ENCODE measurements at regions not wholly inside any gene's neighbourhood (a gene's known extent, or its start where the extent isn't known, plus 50 kb on each side); places are given as distances from the start of the nearest gene placed in this dataset.
"Not testable (repeated sequence)": the region's sequence is repeated elsewhere in the genome, so short reads cannot be mapped to it uniquely, and the experiment has no call there.

DNA sequence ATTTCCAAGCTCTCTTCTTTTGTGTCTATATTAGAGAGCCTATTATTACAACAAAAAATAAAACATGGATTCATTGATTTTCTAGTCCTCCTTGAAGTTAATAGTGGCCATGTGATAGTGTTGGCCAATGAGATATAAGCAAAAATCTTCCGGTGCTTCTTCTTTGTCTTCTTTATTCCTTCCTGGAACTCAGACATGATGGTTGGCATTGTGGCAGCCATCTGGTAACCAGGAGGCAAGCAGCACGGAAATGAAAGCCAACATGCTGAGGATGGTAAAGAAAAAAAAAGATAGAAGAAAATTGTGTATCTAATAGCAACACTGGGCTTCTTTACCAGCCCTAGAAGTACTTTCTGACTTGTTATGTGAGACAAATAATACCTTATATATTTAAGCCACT, 50.8 kb upstream of the SEL1L start:
- CTCF ChIA-PET: no interaction called here
- POLR2A ChIA-PET: no interaction called here

DNA sequence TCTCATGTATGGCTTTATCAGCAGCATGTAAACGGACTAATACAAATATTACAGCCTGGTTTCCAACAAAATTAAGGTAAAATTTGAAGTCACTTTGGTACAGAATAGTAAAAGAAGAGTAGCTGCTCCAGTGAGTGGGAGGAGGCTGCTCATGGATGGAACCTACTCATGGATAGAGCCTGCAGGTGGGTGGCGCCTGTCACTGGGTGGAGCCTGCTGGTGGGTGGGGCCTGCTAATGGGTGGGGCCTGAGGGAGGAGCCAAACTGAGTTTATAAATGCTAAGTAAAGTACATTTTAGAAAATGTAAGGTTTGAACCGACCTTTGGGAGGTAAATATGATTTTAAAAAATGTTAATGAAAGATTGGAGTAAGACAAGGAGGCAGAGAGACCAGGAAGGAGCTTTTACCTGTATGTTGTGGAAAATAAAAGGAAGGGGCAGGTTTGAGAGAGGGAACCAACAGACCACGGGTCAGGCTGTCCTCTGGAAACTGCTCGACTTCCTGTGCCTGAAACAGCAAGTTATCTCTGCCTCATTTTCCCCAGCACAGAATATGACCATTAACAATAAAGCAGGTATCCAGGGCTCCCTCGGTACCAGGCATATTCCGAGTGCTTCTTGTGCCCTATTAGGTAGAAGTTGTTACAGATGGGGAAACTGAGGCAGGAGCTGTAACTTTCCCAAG, 55.9 kb upstream of the SEL1L start:
- CTCF ChIA-PET: no interaction called here
- POLR2A ChIA-PET: no interaction called here

DNA sequence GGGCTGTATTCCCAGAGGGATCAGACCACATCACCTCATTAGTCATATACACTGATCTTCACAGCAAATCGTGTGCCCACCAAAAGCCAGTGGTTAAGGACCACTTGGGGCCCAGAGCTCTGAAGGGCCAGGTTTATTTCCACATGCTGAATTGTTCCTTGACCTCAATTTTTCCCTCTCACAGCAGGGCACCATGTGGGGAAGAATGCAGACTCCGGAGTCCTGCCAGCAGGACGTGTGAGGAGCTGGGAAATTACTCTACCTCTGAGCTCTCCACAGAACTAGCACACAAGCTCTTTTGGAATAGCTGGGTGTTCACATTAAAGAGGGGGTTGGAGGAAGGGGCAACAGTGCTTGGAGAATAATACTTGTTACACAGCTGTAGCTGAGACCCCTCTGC, 57.6 kb upstream of the SEL1L start:
- CTCF ChIA-PET: no interaction called here
- POLR2A ChIA-PET: no interaction called here

DNA sequence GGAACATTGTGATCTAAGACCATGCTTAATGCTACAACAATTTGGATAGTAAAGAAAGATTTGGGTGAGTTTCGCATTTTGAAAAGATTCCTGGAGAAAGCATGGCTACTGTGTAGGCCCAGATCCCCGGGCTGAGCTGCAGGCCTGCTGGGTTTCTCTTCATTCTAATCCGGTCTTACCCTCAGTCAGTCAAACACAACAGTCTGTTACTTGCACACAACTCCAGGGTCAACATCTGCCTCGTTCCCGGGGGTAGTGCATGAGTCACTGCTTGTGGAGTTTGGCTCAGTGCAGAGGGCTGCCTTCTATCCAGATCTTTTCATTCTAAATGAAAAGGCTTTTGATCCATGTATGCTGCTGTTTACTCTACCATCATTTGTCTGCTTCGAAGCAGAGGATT, 60.4 kb upstream of the SEL1L start:
- POLR2A ChIA-PET: no interaction called here
- CTCF ChIA-PET: no interaction called here

DNA sequence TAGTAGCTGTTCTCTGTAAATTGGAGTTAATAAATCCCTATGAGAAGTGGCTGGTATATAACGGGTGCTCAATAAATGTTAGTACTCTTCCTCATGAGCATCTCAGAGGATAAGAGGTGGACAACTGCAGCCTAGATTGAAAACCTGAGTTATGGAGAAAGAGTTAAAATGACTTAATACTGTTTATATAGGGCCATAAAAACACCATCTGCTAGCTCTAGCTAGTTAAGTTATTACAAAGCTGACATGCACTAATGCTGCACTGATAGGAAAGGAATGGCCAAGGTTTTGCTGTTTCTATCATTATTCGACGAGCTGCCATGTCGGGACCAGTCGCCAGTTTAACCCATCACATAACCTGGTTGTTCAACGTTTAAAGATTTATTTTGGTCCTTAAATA, 72.0 kb upstream of the SEL1L start:
- ChIA-PET POLR2A (no interaction called here), CTCF (no interaction called here)

DNA sequence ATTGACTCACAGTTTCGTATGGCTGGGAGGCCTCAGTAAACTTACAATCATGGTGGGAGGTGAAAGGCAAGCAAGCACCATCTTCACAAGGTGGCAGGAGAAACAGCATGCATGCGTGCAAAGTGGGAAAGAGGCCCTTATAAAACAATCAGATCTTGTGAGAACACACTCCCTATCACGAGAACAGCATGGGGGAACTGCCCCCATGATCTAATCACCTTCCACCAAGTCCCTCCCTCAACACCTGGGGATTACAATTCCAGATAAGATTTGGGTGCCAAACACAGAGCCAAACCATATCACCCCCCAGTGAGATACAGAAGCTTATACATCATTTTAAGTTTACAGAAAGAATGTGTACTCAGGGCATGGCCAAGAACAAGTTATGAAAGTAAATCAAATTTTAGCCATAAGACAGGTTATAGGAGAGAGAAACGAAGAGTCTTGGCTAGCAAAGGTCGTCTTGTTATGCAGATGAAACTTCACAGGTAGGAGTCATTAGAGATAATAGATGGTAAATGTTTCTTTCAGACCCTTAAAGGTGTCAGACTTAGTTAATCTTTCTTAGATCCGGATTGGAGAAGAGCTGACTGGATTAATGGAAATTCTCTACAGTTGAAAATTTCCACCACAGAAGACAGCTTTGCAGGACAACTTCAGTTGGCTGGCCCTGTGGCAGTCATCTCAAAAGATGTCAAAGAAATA, 79.8 kb upstream of the SEL1L start:
- POLR2A ChIA-PET: no interaction called here
- CTCF ChIA-PET: no interaction called here

DNA sequence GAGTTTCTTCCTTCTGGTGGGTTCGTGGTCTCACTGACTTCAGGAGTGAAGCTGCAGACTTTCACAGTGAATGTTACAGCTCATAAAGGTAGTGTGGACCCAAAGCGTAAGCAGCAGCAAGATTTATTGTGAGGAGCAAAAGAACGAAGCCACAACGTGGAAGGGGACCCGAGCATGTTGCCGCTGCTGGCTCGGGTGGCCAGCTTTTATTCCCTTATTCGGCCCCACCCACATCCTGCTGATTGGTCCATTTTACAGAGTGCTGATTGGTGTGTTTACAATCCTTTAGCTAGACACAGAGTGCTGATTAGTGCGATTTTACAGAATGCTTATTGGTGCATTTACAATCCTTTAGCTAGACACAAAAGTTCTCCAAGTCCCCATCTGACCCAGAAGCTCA, 80.6 kb upstream of the SEL1L start:
- POLR2A ChIA-PET, CTCF ChIA-PET: not testable (repeated sequence)

DNA sequence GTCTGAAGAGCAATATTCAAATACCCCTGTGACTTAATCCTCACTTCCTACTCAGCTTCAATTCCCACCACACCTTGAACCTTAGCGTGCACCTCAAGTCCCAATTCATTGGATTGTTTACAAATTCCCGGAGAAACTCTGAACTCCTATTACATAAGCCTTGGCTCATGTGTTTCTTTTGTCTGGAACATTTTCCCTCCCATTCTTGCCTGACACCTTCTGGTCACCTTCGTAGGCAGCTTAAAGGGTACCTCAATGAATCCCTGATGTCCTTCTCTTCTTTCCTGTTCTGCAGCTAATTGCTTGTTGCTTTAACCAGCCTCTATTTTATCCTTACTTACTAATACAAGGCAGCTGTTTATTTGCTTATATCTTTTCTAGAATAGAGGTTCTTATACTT, 85.0 kb upstream of the SEL1L start:
- POLR2A ChIA-PET: no interaction called here
- CTCF ChIA-PET: no interaction called here

DNA sequence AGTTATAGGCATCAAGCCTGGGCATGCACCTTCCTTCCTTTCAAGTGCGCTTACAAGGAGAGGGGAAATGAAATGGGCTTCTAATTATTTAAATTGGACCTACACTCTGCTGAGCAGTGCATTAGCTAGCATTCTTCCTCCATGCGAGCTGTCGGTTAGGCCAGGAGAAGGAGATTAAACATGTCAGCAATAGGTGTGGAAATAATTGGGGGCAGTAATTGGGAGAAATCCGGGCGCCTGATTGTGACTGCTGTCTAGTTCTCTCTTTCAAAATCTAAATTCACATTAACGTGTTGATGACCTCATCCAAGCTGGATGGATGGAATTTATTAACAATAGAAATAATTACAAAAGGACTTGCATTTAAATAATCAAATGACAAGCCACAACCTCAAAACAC, 86.2 kb upstream of the SEL1L start:
- ChIA-PET POLR2A (no interaction called here), CTCF (no interaction called here)

DNA sequence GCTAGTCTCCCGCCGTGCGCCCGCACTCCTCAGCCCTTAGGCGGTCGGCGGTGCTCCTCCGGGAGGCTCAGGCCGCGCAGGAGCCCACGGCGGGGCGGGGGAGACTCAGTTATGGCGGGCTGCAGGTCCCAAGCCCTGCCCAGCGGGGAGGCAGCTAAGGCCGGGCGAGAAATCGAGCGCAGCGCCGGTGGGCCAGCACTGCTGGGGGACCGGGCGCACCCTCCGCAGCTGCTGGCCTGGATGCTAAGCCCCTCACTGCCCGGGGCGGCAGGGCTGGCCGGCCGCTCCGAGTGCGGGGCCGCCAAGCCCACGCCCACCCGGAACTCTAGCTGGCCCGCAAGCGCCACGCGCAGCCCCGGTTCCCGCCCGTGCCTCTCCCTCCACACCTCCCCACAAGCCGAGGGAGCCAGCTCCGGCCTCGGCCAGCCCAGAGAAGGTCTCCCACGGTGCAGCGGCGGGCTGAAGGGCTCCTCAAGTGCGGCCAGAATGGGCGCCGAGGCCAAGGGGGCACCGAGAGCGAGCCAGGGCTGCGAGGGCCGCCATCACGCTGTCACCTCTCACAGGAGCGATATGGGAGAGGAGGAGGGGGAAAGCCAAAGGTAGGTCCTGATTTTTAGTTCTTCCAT, 90.2 kb upstream of the SEL1L start:
- POLR2A ChIA-PET, CTCF ChIA-PET: not testable (repeated sequence)

DNA sequence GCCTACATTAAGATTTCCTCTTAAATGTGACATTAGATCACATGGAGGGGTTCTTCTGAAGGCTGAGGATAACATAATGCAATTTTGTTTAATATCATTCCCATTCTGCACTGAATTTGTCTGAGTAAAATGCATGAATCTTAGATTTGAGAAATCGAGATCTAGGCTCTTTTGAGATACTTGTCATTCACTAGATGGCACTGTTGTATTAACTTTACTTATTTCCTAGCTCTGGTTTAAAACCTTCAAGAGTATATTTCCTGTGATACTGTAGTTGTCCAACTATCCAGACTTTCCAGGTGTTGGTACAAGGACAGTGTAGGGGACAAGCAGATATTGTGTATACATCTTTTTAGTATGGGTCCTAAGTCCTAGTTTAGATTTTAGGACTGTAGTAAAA, 91.7 kb upstream of the SEL1L start:
- ChIA-PET POLR2A (no interaction called here), CTCF (interaction anchor here (1.5 kb wide), 1 partner anchor 37 kb away, joined by 3 read pairs; no protein-coding TSS in a partner anchor)

DNA sequence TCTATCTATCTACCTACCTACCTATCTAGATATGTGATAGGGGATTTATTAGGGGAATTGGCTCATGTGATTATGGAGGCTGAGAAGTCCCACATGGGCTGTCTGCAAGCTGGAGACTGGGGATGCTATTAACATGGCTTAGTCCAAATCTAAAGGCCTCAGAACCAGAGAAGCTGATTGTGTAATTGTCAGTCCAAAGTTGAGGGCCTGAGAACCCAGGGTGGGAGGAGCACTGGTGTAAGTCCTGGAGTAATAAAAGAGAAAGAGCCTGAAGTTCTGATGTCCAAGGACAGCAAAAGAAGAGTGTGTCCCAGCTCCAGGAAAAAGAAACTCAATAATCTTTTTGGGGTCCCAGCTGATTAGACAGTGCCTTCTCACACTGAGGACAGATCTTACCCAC, 98.5 kb upstream of the SEL1L start:
- CTCF ChIA-PET: no interaction called here

DNA sequence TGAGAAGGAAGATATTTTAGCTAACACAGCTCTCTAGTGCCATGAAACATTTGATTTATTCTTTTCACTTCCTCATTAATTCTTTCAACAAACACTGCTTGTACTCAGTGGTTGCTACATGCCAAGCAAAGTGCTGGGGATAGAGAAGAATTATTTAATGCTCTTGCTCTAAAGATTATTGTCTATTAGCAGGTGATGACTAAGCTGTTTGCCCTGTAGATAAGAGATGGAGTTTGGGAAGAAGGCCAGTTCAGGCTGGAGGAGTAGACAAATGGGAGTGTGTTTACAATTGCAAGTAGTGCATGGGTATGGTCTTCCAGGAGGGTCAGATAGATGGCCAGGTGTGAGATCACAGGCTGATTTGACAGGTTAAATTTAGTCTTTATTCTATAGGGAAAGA, 99.8 kb upstream of the SEL1L start:
- POLR2A ChIA-PET: no interaction called here

More for the DNA sequence above, 98.5 kb upstream of the SEL1L start:
- POLR2A ChIA-PET: no interaction called here

DNA sequence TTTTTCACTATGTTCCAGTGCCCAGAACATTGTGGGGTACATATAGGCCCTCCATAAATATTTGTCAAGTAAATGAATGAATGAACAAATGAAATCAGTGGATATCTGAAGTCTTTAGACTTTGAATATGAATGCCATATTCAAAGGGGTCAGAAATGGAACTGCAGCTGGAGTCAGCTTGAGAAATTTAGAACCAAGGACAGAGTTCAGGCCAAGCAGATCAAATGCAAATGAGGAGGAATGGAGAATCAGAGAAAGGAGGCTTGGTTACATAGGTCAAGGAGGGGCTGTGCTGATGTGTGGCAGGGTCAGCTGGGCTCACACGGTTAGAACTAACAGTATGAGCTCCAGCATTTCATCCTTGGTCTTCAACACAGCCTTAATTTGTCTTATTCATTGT, 104.0 kb upstream of the SEL1L start:
- ChIA-PET POLR2A (no interaction called here), CTCF (no interaction called here)

More for the DNA sequence above, 99.8 kb upstream of the SEL1L start:
- CTCF ChIA-PET: interaction anchor here (0.6 kb wide), 1 partner anchor 1749 kb away, joined by 4 read pairs; no protein-coding TSS in a partner anchor

DNA sequence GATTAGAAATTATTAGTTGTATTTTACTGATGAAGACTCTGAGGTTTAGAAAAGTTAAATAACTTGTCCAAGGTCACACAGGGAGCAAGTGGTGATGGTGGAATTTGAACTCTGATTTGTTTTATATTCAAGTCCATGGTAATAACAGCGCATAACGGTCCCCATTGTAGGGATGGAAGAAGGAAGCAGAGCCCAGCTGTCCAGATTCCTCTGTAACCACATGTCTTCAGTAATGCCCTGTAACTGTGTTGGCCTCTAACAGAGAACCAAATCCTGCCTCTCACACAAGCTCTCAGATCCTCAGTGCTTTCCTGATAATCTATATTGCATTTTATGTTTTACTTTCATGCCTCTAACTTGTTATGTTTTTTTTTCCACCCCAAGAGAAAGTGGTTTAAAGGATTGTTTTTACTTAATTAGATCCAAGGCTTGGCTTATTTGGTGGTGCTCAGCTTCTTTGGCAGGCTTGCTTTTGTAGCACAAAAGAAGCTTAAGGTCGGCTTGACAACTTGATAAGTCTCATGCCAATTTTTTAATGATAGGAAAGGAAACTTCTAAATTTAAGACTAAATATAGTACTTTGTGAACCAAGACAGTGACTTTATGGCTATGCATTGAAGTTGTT, 105.1 kb upstream of the SEL1L start:
- CTCF ChIA-PET: no interaction called here
- POLR2A ChIA-PET: no interaction called here

DNA sequence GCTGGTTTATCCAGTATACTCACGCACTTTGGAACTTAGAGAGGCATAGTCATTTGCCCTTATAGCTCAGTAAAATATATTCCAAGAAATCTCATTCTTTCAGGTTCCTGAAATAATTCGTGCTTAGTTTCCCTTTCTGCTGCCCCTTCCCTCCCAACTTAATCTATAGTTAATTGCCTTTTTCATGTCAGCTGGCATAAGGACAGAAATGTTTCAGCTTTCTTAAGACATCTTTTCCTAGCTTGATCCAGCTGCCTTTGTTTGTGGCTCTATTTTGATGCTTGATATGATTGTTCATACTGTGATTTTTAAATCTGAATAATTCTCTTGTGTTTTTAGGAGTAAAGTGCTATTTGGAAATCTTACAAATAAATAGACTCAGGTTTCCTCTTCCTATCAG, 120.0 kb upstream of the SEL1L start:
- ChIA-PET POLR2A (no interaction called here), CTCF (no interaction called here)

DNA sequence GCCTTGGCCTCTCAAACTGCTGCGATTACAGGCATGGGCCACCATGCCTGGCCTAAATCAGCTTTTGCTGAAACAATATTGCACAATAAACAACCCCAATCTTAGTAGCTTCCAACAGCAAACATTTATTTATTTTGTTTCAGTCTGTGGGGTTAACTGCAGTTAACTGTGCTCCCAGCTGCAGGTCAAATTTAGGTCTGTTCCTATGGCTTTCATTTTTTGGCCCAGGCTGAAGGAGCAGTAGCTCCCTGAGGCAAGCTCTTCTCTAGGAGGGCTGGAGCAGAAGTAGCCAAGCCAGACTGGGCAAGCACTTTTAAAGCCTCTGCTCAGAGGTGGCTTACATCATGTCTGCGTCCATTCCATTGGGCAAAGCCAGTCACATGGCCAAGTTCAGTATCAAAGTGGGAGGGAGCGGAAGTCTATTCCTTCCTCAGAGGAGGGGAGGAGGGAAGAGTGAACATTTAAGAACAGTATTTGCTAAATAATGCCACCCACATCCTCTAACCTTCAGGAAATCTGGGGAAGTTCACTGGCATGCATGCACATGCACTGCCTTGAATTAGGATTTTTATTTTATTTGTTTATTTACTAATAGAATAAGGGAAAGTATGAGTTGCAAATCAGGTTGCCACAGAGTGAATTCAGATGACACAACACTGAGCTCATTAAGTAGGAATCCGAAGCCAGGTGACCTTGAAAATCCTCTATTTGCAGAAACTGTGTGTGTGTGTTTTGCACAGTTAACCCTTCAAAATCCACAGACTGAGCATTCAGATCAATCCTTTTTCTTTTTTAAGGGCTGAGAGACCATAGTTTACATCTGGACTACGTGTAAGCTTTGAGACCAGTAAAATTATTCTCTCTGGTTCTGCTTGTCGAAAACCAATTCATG, 122.0 kb upstream of the SEL1L start:
- POLR2A ChIA-PET: no interaction called here
- CTCF ChIA-PET: no interaction called here

DNA sequence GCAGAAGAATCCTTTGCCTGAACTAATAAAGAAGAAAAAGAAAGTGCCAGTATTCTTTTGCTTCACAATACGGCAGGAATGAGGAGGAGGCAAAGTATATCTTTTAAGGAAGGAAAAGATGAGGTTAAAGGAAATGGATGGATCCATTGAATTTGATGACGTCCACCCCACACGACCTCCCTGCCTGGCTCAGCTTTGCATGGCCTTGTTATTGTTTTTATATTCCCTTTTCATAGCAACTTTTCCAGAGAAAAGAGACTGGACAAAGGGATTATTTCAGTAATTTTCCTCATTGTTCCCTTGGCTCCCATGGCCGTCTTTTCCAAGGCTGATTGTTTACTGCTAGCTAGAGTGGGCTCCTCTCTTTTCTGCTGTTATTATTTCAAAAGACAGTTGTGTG, 123.2 kb upstream of the SEL1L start:
- ChIA-PET POLR2A (no interaction called here), CTCF (interaction anchor here (0.7 kb wide), 1 partner anchor 68 kb away, joined by 3 read pairs; no protein-coding TSS in a partner anchor)

DNA sequence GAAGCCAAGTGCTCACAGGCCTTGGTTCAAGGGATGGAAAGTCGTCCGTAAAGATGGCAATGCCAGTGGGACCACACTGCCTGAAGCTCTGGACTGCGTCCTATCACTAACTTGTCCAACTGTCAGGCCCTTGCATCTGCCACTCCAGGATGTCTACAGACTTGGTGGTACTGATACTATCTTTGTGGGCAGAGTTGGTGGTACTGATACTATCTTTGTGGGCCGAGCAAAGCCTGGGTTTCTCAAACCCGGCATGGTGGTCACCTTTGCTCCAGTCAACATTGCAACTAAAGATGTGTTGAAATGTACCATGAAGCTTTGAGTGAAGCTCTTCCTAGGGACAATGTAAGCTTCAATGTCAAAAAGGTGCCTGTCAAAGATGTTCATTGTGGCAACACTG, 128.4 kb upstream of the SEL1L start:
- CTCF ChIA-PET: interaction anchor here (1.6 kb wide), 1 partner anchor 37 kb away, joined by 3 read pairs; no protein-coding TSS in a partner anchor
- POLR2A ChIA-PET: no interaction called here

DNA sequence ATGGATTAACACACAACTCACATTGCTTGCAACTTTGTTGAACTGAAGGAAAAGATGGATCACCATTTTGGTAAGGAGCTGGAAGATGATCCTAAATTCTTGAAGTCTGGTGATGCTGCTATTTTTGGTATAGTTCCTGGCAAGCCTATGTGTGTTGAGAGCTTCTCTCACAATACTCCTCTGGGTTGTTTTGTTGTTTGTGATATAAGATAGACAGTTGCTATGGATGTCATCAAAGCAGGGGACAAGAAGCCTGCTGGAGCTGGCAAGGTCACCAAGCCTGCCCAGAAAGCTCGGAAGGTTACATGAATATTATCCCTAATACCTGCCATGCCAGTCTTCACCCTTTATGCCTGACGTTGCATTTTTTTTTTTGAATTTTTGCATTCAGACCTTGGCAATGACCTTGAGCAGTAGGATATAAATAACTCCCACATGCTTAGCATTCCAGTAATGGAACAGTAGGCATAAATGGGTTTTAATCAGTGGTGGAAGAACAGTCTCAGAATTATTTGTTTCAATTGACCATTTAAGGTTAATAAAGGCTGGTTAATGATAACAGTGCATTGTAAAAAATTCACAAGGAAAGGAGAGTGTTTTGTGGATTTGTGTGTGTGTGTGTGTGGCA, 129.0 kb upstream of the SEL1L start:
- ChIA-PET POLR2A (no interaction called here), CTCF (interaction anchor here (1.6 kb wide), 1 partner anchor 37 kb away, joined by 3 read pairs; no protein-coding TSS in a partner anchor)
